Heart left ventricle (tissue), 16 donors: ENCODE measurements at regions not wholly inside any gene's neighbourhood (a gene's known extent, or its start where the extent isn't known, plus 50 kb on each side); places are given as distances from the start of the nearest gene placed in this dataset.
A peak's percentile ranks its signal among the peaks of the same experiment; 100 is the strongest.

Experiments
- ATAC-seq, 4 donors: fragments of 200-7000 bp; cut with Tn5 transposase; one replicate each; pipeline ENCODE4 v1.9.1; 2020 to 2022; ENCODE audit warnings: moderate library complexity in 4 of 4, mild to moderate bottlenecking in 3 of 4, moderate number of reproducible peaks in 1 of 4
- DNase-seq, 5 donors: peaks; one replicate each; pipeline ENCODE4 v3.0.0-alpha.2; 2020
- H3K27ac ChIP-seq, 12 donors: fragments of 200-600 bp; sonication (generic) in 4 of 12; one replicate each; pipeline versions ENCODE4 v1.5.0 to v1.8.0; 2016 to 2022; ENCODE audit warnings: mild to moderate bottlenecking in 2 of 12
- H3K27me3 ChIP-seq, 9 donors: fragments of 200-600 bp; sonication (generic) in 2 of 9; one replicate each; pipeline versions ENCODE4 v1.5.1 to v1.8.0; 2016 to 2022; ENCODE audit warnings: mild to moderate bottlenecking in 3 of 9
- H3K36me3 ChIP-seq, 9 donors: fragments of 200-600 bp; sonication (generic) in 2 of 9; one replicate each; pipeline versions ENCODE4 v1.5.0 to v1.8.0; 2018 to 2022; ENCODE audit warnings: mild to moderate bottlenecking in 2 of 9
- H3K4me1 ChIP-seq, 12 donors: fragments of 200-600 bp; sonication (generic) in 4 of 12; one replicate each; pipeline versions ENCODE4 v1.5.0 to v1.8.0; 2016 to 2022; ENCODE audit warnings: mild to moderate bottlenecking in 3 of 12
- H3K4me3 ChIP-seq, 12 donors: fragments of 200-600 bp; sonication (generic) in 4 of 12; one replicate each; pipeline versions ENCODE4 v1.5.0 to v1.8.0; 2017 to 2022; ENCODE audit warnings: mild to moderate bottlenecking in 9 of 12, moderate library complexity in 4 of 12
- H3K9me3 ChIP-seq, 12 donors: fragments of 200-600 bp; sonication (generic) in 4 of 12; one replicate each; pipeline versions ENCODE4 v1.5.0 to v1.8.0; 2016 to 2022; ENCODE audit warnings: mild to moderate bottlenecking in 1 of 12
- CTCF ChIP-seq, 12 donors: fragments of 200-600 bp; sonication (generic) in 4 of 12; IDR thresholded peaks; one replicate each; pipeline versions ENCODE4 v1.5.0 to v1.8.0; 2018 to 2022; ENCODE audit warnings: antibody characterized with exemption in 12 of 12, mild to moderate bottlenecking in 5 of 12
- POLR2A ChIP-seq, 2 donors: fragments of 450-650 bp; IDR thresholded peaks; one replicate each; pipeline ENCODE4 v1.6.1; 2017; ENCODE audit warnings: antibody characterized with exemption in 2 of 2, mild to moderate bottlenecking in 2 of 2, moderate library complexity in 2 of 2
- WGBS, 4 donors: extraction: QIAGEN DNeasy Blood & Tissue Kit in 2 of 4; methylation state at CpG; one replicate each; pipeline versions ENCODE4 v1.1.5 to v1.1.7; 2013 to 2018; 5-methylcytosine and 5-hydroxymethylcytosine counted together
- intact Hi-C, 10 donors: fragments of 100-400 bp; cut with DNase I; formaldehyde crosslinking; loops; one replicate each; pipeline versions ENCODE4 v1.11.1 to v1.14.2; 2022
- donor health status: ischemic (EF 13 %, LVEDD 7.1; RV severe dilation, severe dysfunction).
- donor health status: healthy with polysubstance abuse.
- donor health status: DM: no; HTN: yes; CAD: no.
- donor health status: DM: no; HTN: no; CAD: no.
- donor health status: ischemic (EF 25% LVEDD 6.9; RV normal size, moderate dysfunction).
- donor health status: ischemic (EF 25% LVEDD 5.7; RV mildly dilated, moderate dysfunction).
- donor health status: healthy.
- donor health status: DM: yes; HTN: yes; CAD: no.
- donor health status: ischemic (EF 35%, LVEDD 5.7; RV mildly dilated, moderate dysfunction).
- donor health status: nonischemic (EF 11% LVEDD 7.7; RV severe dilation, severe dysfunction).
- donor health status: DM: yes; HTN: yes; CAD: no.
- donor health status: PGD.
- donor health status: ischemic (EF 29% LVEDD 5.4; RV normal size, mild dysfunction).
- donor health status: nonischemic (EF 23%, LVEDD 6.1; RV moderate dilation, normal function).

- Histone ChIP-seq H3K36me3 (no peaks in the 10 kb centered on the region), H3K4me1 (peaks cover 0 to 48% (median 24%) of the 10 kb centered on the region in 12 donors), H3K9me3 (no peaks in the 10 kb centered on the region), H3K27me3 (no peaks in the 10 kb centered on the region), H3K4me3 (no peak overlapping the region), H3K27ac (peak overlapping the region; percentile 34 to 82 (median 70))
- TF ChIP-seq POLR2A (IDR thresholded peaks at IDR 0.05): no peak
- no peak for TF ChIP-seq CTCF (IDR thresholded peaks at IDR 0.05)
- ATAC-seq (peak in 1 of 4 donors; percentile 42), DNase-seq (no peak)
- 40 to 47% (median 42%) methylated on average over 6 of the region's 6 CpGs for WGBS, 4 donors
- intact Hi-C loops: loop anchor here in 1 of 10 donors (10.0 kb wide), 1 partner anchor 85 kb away; no protein-coding TSS in a partner anchor
Observed at GRCh38 chr3:102179326-102180177, 255.3 kb upstream of the ZPLD1 start.

GRCh38 chr3:102180280-102180931, 254.4 kb upstream of the ZPLD1 start:
- peak overlapping the region in 11 of 12 donors; percentile 58 to 82 (median 71) for H3K27ac ChIP-seq
- TF ChIP-seq POLR2A (IDR thresholded peaks at IDR 0.05) (no peak), CTCF (IDR thresholded peaks at IDR 0.05) (no peak)
- intact Hi-C loops: loop anchor here in 1 of 10 donors (10.0 kb wide), 1 partner anchor 86 kb away; no protein-coding TSS in a partner anchor
- 35 to 46% (median 41%) methylated on average over 7 of the region's 7 CpGs for WGBS, 4 donors
- H3K36me3 ChIP-seq: no peaks in the 10 kb centered on the region
- no peaks in the 10 kb centered on the region for H3K27me3 ChIP-seq
- H3K4me3 ChIP-seq: no peak overlapping the region
- ATAC-seq (peak; percentile 42 to 90 (median 79)), DNase-seq (peak in 1 of 5 donors; percentile 24)
- H3K4me1 ChIP-seq: peaks cover 0 to 48% (median 24%) of the 10 kb centered on the region in 12 donors
- no peaks in the 10 kb centered on the region for H3K9me3 ChIP-seq

- Histone ChIP-seq H3K27ac (peak overlapping the region; percentile 0 to 80 (median 68)), H3K36me3 (no peaks in the 10 kb centered on the region), H3K4me1 (peaks cover 0 to 46% (median 24%) of the 10 kb centered on the region in 12 donors), H3K9me3 (no peaks in the 10 kb centered on the region), H3K27me3 (no peaks in the 10 kb centered on the region), H3K4me3 (no peak overlapping the region)
- no peak for TF ChIP-seq POLR2A (IDR thresholded peaks at IDR 0.05)
- no peak for TF ChIP-seq CTCF (IDR thresholded peaks at IDR 0.05)
- intact Hi-C loops: loop anchor here in 1 of 10 donors (10.0 kb wide), 1 partner anchor 87 kb away; no protein-coding TSS in a partner anchor
- ATAC-seq (peak in 3 of 4 donors; percentile 18 to 43 (median 40)), DNase-seq (no peak)
- WGBS, 4 donors: 67 to 78% (median 78%) methylated on average over 4 of the region's 4 CpGs
Observed at GRCh38 chr3:102181175-102181920, 253.5 kb upstream of the ZPLD1 start.
